Testis (tissue), 2 donors: ENCODE measurements at regions not wholly inside any gene's neighbourhood (a gene's known extent, or its start where the extent isn't known, plus 50 kb on each side); places are given as distances from the start of the nearest gene placed in this dataset.
"Not testable (repeated sequence)": the region's sequence is repeated elsewhere in the genome, so short reads cannot be mapped to it uniquely, and the experiment has no call there.

Source experiments
- CTCF ChIP-seq, 3 experiments: fragments of 450-650 bp in 2 of 3; fragments of 200-600 bp in 1 of 3; sonication (generic) in 1 of 3; IDR thresholded peaks; one replicate each; pipeline ENCODE4 v1.5.1; 2016 to 2019; ENCODE audit warnings: antibody characterized with exemption in 3 of 3, mild to moderate bottlenecking in 2 of 3, moderate library complexity in 1 of 3
- POLR2A ChIP-seq: fragments of 450-650 bp; IDR thresholded peaks from one replicate; pipeline ENCODE4 v1.6.1; 2017; ENCODE audit warnings: antibody characterized with exemption, mild to moderate bottlenecking, moderate library complexity

GRCh38 chrX:17941171-17941570 lies 80.1 kb upstream of the RAI2 start:
- not testable (repeated sequence) for TF ChIP-seq CTCF (IDR thresholded peaks at IDR 0.05); POLR2A
